HG03575 (cell line): ENCODE measurements at regions not wholly inside any gene's neighbourhood (a gene's known extent, or its start where the extent isn't known, plus 50 kb on each side); places are given as distances from the start of the nearest gene placed in this dataset.

Experiments used
- ATAC-seq: cut with Tn5 transposase; IDR thresholded peaks from one replicate; pipeline ENCODE4 v1.9.1; 2021; ENCODE audit not compliant: unreplicated experiment, insufficient number of reproducible peaks, low FRiP score; ENCODE audit errors: extremely low read depth

GRCh38 chr19:16019691-16020448 is 56.4 kb upstream of the TPM4 start:
- no peak for ATAC-seq

- no peak for ATAC-seq
Measured at GRCh38 chr19:16021796-16022195, 54.5 kb upstream of the TPM4 start.

GRCh38 chr19:16022251-16022650 is 54.0 kb upstream of the TPM4 start:
- ATAC-seq = no peak

- ATAC-seq = no peak
Measured at GRCh38 chr19:16022681-16023080, 53.6 kb upstream of the TPM4 start.

GRCh38 chr19:16023146-16023915 is 53.0 kb upstream of the TPM4 start:
- no peak for ATAC-seq

GRCh38 chr19:16024266-16025107 is 51.8 kb upstream of the TPM4 start:
- ATAC-seq = no peak

GRCh38 chr19:16025108-16026101 is 50.9 kb upstream of the TPM4 start:
- no peak for ATAC-seq

GRCh38 chr19:16026131-16026530 is 50.2 kb upstream of the TPM4 start:
- ATAC-seq = no peak
